Neural crest cell (in vitro differentiated cells): ENCODE measurements at regions not wholly inside any gene's neighbourhood (a gene's known extent, or its start where the extent isn't known, plus 50 kb on each side); places are given as distances from the start of the nearest gene placed in this dataset.

Source experiments
- DNase-seq: peaks from one replicate; pipeline ENCODE4 v3.0.0; 2021; ENCODE audit warnings: low read depth, mixed read lengths, low spot score
- H3K27ac Mint-ChIP-seq: one replicate; pipeline ENCODE4 v1.8.0; 2021; ENCODE audit warnings: mild to moderate bottlenecking, mixed read lengths; ENCODE audit not compliant: unreplicated experiment
- H3K27me3 Mint-ChIP-seq: 2 replicates; pipeline ENCODE4 v1.8.0; 2021; ENCODE audit warnings: low read depth, mild to moderate bottlenecking, mixed read lengths
- H3K36me3 Mint-ChIP-seq: 2 replicates; pipeline ENCODE4 v1.8.0; 2021; ENCODE audit warnings: low read depth, mild to moderate bottlenecking, mixed read lengths
- H3K4me1 Mint-ChIP-seq: 2 replicates; pipeline ENCODE4 v1.8.0; 2021; ENCODE audit warnings: mixed read lengths
- H3K4me3 Mint-ChIP-seq: one replicate; pipeline ENCODE4 v1.8.0; 2021; ENCODE audit warnings: mild to moderate bottlenecking, mixed read lengths
- H3K9me3 Mint-ChIP-seq: 2 replicates; pipeline ENCODE4 v1.8.0; 2021; ENCODE audit warnings: mixed read lengths
- CTCF ChIP-seq: fragments of 200-600 bp; sonication (generic); conservative IDR thresholded peaks from 2 replicates; pipeline ENCODE4 v1.5.0; 2021; ENCODE audit warnings: antibody characterized with exemption, mild to moderate bottlenecking

- no peak for TF ChIP-seq CTCF
- Mint-ChIP-seq H3K27ac (no peak overlapping the region), H3K27me3 (peaks cover 46% of the 10 kb centered on the region), H3K4me3 (no peak overlapping the region), H3K36me3 (no peaks in the 10 kb centered on the region), H3K4me1 (peaks cover 10% of the 10 kb centered on the region), H3K9me3 (no peaks in the 10 kb centered on the region)
- no peak for DNase-seq
Measured at GRCh38 chr4:174117445-174117844, 166.0 kb downstream of the FBXO8 start.

- no peak overlapping the region for H3K27ac Mint-ChIP-seq
- no peak for DNase-seq
- H3K9me3 Mint-ChIP-seq = no peaks in the 10 kb centered on the region
- peaks cover 44% of the 10 kb centered on the region for H3K27me3 Mint-ChIP-seq
- no peak for TF ChIP-seq CTCF
- H3K4me3 Mint-ChIP-seq = no peak overlapping the region
- H3K36me3 Mint-ChIP-seq = no peaks in the 10 kb centered on the region
- H3K4me1 Mint-ChIP-seq = peaks cover 10% of the 10 kb centered on the region
Measured at GRCh38 chr4:174116021-174116420, 167.4 kb downstream of the FBXO8 start.

- Mint-ChIP-seq H3K36me3 (no peaks in the 10 kb centered on the region), H3K27ac (no peak overlapping the region), H3K9me3 (no peaks in the 10 kb centered on the region)
Measured at GRCh38 chr4:174111422-174111821, 172.0 kb downstream of the FBXO8 start.

DNA sequence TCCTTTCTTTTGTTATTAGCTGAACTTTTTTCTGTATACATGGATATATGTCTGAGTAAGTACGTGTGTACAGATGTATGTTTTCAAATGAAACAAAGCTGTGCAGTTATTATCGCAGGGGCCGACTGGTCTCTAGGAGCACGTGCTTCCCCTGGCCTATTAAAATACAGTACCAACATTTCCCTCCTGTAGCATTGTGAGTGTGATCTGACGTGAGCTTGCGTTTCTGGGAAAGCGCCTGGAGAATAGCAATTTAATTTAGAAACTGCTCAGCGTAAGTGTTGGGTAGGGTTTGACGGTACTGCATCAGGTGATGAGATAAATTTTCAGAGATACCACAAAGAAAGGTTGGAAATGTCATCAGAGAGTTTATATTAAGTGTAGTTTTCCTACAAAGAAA, 173.3 kb downstream of the FBXO8 start:
- Mint-ChIP-seq H3K36me3 (no peaks in the 10 kb centered on the region), H3K4me3 (no peak overlapping the region), H3K27ac (no peak overlapping the region), H3K27me3 (peaks cover 38% of the 10 kb centered on the region), H3K4me1 (no peaks in the 10 kb centered on the region), H3K9me3 (no peaks in the 10 kb centered on the region)
- TF ChIP-seq CTCF = no peak
- no peak for DNase-seq

More at GRCh38 chr4:174111422-174111821, 172.0 kb downstream of the FBXO8 start:
- Mint-ChIP-seq H3K27me3 (peaks cover 37% of the 10 kb centered on the region), H3K4me1 (no peaks in the 10 kb centered on the region), H3K4me3 (no peak overlapping the region)
- TF ChIP-seq CTCF = no peak
- DNase-seq = no peak

GRCh38 chr4:174107746-174108354, 175.6 kb downstream of the FBXO8 start:
- Mint-ChIP-seq H3K9me3 (no peaks in the 10 kb centered on the region), H3K4me1 (no peaks in the 10 kb centered on the region), H3K4me3 (no peak overlapping the region), H3K36me3 (no peaks in the 10 kb centered on the region), H3K27me3 (peaks cover 43% of the 10 kb centered on the region), H3K27ac (no peak overlapping the region)
- DNase-seq = no peak
- no peak for TF ChIP-seq CTCF
